Activated B cell treated with CpG ODN at 0.5 μM for 24 hours (primary cell): ENCODE measurements at regions not wholly inside any gene's neighbourhood (a gene's known extent, or its start where the extent isn't known, plus 50 kb on each side); places are given as distances from the start of the nearest gene placed in this dataset.

ENCODE experiments used
- ATAC-seq: fragments of 200-7000 bp; cut with Tn5 transposase; one replicate; pipeline ENCODE4 v1.10.0; 2021; ENCODE audit warnings: low read depth, mild to moderate bottlenecking, moderate library complexity
- CTCF ChIA-PET: fragments of 350-600 bp; sonication (Branson Sonifier 250); formaldehyde crosslinking; loops from one replicate; lab custom pipeline; 2021; ENCODE audit warnings: antibody characterized with exemption; lab: Charles Lee
- POLR2A ChIA-PET: fragments of 350-600 bp; sonication (Branson Sonifier 250); formaldehyde crosslinking; loops from one replicate; lab custom pipeline; 2021; ENCODE audit warnings: antibody characterized with exemption; lab: Charles Lee
- DNase-seq: peaks from one replicate; pipeline ENCODE4 v3.0.0; 2022
- H3K27ac Mint-ChIP-seq: one replicate; pipeline ENCODE4 v1.8.0; 2020; ENCODE audit warnings: mixed read lengths
- H3K27me3 Mint-ChIP-seq: one replicate; pipeline ENCODE4 v1.8.0; 2021; ENCODE audit warnings: mixed read lengths
- H3K36me3 Mint-ChIP-seq: one replicate; pipeline ENCODE4 v1.8.0; 2021; ENCODE audit warnings: low read depth, mixed read lengths
- H3K4me1 Mint-ChIP-seq: one replicate; pipeline ENCODE4 v1.8.0; 2021; ENCODE audit warnings: mixed read lengths
- H3K4me3 Mint-ChIP-seq: one replicate; pipeline ENCODE4 v1.8.0; 2020; ENCODE audit warnings: mild to moderate bottlenecking, mixed read lengths
- H3K9me3 Mint-ChIP-seq: one replicate; pipeline ENCODE4 v1.8.0; 2020; ENCODE audit warnings: mixed read lengths
- intact Hi-C: fragments of 100-400 bp; cut with micrococcal nuclease; formaldehyde crosslinking; loops from one replicate; pipeline ENCODE4 v1.15.1; 2024
- TF ChIP-seq, protein P1 (sequence below): fragments of 200-600 bp; IDR thresholded peaks from one replicate; pipeline ENCODE4 v1.8.0; 2022; ENCODE audit warnings: antibody characterized with exemption, mild to moderate bottlenecking

DNA sequence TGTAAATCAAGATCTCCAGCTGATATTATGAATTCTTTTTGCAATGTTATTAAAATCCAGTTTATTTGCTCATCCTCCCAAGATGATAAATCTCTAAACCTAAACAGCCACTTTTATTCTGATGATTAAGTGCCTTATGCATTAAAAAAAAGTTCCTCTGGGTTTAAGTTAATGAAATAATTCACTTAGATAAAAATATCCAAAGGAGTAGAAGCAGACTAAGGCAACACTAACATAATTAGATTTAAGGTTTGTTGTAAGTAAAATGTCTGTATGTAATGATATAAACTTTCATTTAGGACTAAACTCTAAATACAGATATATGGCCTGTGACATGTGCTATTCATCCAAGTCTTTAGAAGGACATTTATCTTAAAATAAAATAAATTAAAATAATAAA is 457.2 kb downstream of the TENT5A start:
- ChIA-PET CTCF (no interaction called here), POLR2A (no interaction called here)
- no peaks in the 10 kb centered on the region for H3K36me3 Mint-ChIP-seq
- no peak overlapping the region for H3K4me3 Mint-ChIP-seq
- TF ChIP-seq, protein P1, sequence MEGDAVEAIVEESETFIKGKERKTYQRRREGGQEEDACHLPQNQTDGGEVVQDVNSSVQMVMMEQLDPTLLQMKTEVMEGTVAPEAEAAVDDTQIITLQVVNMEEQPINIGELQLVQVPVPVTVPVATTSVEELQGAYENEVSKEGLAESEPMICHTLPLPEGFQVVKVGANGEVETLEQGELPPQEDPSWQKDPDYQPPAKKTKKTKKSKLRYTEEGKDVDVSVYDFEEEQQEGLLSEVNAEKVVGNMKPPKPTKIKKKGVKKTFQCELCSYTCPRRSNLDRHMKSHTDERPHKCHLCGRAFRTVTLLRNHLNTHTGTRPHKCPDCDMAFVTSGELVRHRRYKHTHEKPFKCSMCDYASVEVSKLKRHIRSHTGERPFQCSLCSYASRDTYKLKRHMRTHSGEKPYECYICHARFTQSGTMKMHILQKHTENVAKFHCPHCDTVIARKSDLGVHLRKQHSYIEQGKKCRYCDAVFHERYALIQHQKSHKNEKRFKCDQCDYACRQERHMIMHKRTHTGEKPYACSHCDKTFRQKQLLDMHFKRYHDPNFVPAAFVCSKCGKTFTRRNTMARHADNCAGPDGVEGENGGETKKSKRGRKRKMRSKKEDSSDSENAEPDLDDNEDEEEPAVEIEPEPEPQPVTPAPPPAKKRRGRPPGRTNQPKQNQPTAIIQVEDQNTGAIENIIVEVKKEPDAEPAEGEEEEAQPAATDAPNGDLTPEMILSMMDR: no peak
- no peaks in the 10 kb centered on the region for H3K4me1 Mint-ChIP-seq
- H3K27me3 Mint-ChIP-seq: no peaks in the 10 kb centered on the region
- intact Hi-C loops: no loop called here
- H3K9me3 Mint-ChIP-seq: no peaks in the 10 kb centered on the region
- DNase-seq (no peak), ATAC-seq (no peak)
- H3K27ac Mint-ChIP-seq: no peak overlapping the region

DNA sequence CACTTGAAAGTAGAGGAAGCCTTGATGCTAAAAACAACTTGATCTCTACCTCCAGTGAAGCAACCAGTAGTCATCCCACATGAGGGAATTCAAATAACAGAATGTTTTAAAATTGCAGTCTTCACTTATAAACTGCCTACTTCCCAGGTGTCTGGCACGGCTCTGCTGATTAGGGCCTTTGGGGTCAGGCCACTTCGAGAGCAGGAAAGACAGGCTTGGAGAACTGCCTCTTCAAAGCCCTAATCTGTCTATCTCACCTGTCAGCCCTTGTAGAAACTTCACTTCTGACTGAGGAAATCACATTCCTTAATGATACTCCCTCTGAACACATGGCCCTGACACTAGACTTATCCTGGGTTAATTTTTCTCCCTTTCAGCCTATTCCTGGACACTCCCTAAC is 458.6 kb downstream of the TENT5A start:
- Mint-ChIP-seq H3K27me3 (no peaks in the 10 kb centered on the region), H3K27ac (no peak overlapping the region), H3K9me3 (no peaks in the 10 kb centered on the region), H3K4me3 (no peak overlapping the region), H3K4me1 (no peaks in the 10 kb centered on the region), H3K36me3 (no peaks in the 10 kb centered on the region)
- intact Hi-C loops: no loop called here
- DNase-seq (no peak), ATAC-seq (no peak)
- CTCF ChIA-PET: no interaction called here
- TF ChIP-seq, protein P1: no peak
- POLR2A ChIA-PET: no interaction called here

DNA sequence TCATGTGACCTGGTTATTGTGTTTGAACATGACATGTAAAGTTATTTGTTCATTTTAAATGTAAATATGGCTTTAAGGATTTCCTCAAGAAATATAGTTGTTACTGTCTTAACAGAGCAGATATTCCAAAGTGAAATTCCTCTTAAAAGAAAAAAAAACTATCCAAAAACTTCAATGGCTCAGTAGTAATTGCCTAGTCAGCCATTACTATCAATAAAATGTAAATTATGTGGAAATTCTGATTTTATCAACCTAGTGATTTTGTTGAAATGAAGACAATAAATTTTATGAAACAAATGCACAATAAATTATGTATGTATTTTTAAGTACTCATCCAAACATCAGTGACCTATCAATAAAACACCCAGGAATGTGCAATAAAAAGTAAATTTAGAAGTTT is 463.3 kb downstream of the TENT5A start:
- peaks cover 2% of the 10 kb centered on the region for H3K9me3 Mint-ChIP-seq
- ChIA-PET CTCF (no interaction called here), POLR2A (no interaction called here)
- DNase-seq (no peak), ATAC-seq (no peak)
- no peaks in the 10 kb centered on the region for H3K4me1 Mint-ChIP-seq
- intact Hi-C loops: no loop called here
- no peaks in the 10 kb centered on the region for H3K27me3 Mint-ChIP-seq
- no peaks in the 10 kb centered on the region for H3K36me3 Mint-ChIP-seq
- no peak overlapping the region for H3K27ac Mint-ChIP-seq
- H3K4me3 Mint-ChIP-seq: no peak overlapping the region
- TF ChIP-seq, protein P1: no peak

DNA sequence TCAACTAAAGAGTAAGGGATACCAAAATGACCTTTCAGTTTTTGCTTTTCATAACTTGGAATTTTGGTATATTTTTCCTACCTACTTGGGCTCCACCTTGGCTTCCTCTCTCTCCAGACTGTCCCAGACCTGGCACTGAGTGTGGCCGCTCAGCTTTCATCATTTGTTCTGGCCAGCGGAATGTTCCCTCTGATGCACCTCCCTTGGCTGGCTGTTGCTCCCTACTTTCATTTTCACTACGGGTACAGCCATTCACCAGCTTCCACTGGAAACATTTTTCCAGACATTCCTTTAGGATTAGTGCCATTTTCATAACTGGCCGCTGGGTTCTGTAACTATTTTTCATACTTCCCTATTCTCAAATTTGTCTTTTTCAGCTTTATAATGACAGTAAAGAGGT is 487.4 kb downstream of the TENT5A start:
- no peaks in the 10 kb centered on the region for H3K4me1 Mint-ChIP-seq
- H3K4me3 Mint-ChIP-seq: no peak overlapping the region
- ATAC-seq: no peak
- CTCF ChIA-PET: no interaction called here
- TF ChIP-seq, protein P1: no peak
- intact Hi-C loops: no loop called here
- POLR2A ChIA-PET: no interaction called here
- no peak for DNase-seq
- H3K27ac Mint-ChIP-seq: no peak overlapping the region
- no peaks in the 10 kb centered on the region for H3K36me3 Mint-ChIP-seq
- H3K9me3 Mint-ChIP-seq: peaks cover 4% of the 10 kb centered on the region
- no peaks in the 10 kb centered on the region for H3K27me3 Mint-ChIP-seq

DNA sequence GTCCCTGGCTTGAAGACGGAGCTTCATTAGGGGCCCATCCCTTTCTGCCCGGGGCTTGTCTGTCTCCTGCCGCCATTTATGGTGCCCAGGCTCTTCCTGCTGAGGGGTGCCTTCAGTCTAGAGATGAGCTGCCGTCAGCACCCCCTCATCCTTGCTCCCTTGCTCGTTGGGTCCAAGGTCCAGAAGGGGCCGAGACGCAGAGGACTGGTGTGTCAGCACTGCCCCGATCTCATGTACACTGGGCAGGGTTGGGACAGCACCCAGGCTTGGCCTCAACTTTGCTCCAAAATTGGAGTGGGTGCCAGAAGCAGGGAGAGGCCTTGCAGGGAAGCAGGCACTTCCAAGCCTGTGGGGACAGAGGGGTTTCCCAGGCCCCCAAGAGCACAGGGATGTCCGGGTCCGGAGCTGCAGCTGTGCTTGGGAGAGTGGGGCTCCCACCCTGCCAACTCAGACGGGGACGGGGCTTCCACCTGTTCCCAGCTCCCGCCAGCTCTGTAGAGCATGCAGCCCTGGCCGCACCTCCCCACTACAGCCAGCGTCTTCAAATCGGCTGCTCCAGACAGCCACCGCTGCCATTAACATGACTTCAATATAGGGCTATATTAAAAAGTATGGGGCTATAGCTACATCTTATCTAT is 488.8 kb downstream of the TENT5A start:
- POLR2A ChIA-PET: no interaction called here
- Mint-ChIP-seq H3K4me1 (no peaks in the 10 kb centered on the region), H3K36me3 (no peaks in the 10 kb centered on the region), H3K27me3 (no peaks in the 10 kb centered on the region), H3K4me3 (no peak overlapping the region), H3K27ac (no peak overlapping the region), H3K9me3 (peaks cover 10% of the 10 kb centered on the region)
- ATAC-seq (no peak), DNase-seq (no peak)
- CTCF ChIA-PET: no interaction called here
- TF ChIP-seq, protein P1: no peak
- intact Hi-C loops: no loop called here
